Mesothelial cell of epicardium (in vitro differentiated cells): ENCODE measurements at regions not wholly inside any gene's neighbourhood (a gene's known extent, or its start where the extent isn't known, plus 50 kb on each side); places are given as distances from the start of the nearest gene placed in this dataset.

Experiments
- DNase-seq, 2 experiments: peaks; one replicate each; pipeline ENCODE4 v3.0.0; 2021; ENCODE audit warnings: low spot score in 2 of 2; ENCODE audit not compliant: unreplicated experiment in 2 of 2
- H3K27ac Mint-ChIP-seq: 2 replicates; pipeline ENCODE4 v1.8.0; 2021; ENCODE audit warnings: mixed read lengths
- H3K27me3 Mint-ChIP-seq: 2 replicates; pipeline ENCODE4 v1.8.0; 2021; ENCODE audit warnings: low read depth, mixed read lengths
- H3K36me3 Mint-ChIP-seq: 2 replicates; pipeline ENCODE4 v1.8.0; 2021; ENCODE audit warnings: mixed read lengths
- H3K4me1 Mint-ChIP-seq: 2 replicates; pipeline ENCODE4 v1.8.0; 2021; ENCODE audit warnings: mixed read lengths
- H3K4me3 Mint-ChIP-seq: 2 replicates; pipeline ENCODE4 v1.8.0; 2021; ENCODE audit warnings: mild to moderate bottlenecking, moderate library complexity, mixed read lengths
- H3K9me3 Mint-ChIP-seq: 2 replicates; pipeline ENCODE4 v1.8.0; 2021; ENCODE audit warnings: mixed read lengths
- CTCF ChIP-seq: fragments of 200-600 bp; sonication (generic); IDR thresholded peaks from one replicate; pipeline ENCODE4 v1.5.0; 2021; ENCODE audit warnings: antibody characterized with exemption; ENCODE audit not compliant: unreplicated experiment

GRCh38 chr3:10757021-10757820, 58.8 kb upstream of the SLC6A11 start:
- H3K36me3 Mint-ChIP-seq, result no peaks in the 10 kb centered on the region
- H3K4me1 Mint-ChIP-seq, result no peaks in the 10 kb centered on the region
- H3K27me3 Mint-ChIP-seq, result peaks cover 51% of the 10 kb centered on the region
- H3K4me3 Mint-ChIP-seq, result no peak overlapping the region
- no peak for TF ChIP-seq CTCF
- H3K9me3 Mint-ChIP-seq, result no peaks in the 10 kb centered on the region
- DNase-seq, result no peak
- H3K27ac Mint-ChIP-seq, result no peak overlapping the region

GRCh38 chr3:10757821-10758130, 58.3 kb upstream of the SLC6A11 start:
- no peak for TF ChIP-seq CTCF
- Mint-ChIP-seq H3K36me3 (no peaks in the 10 kb centered on the region), H3K9me3 (no peaks in the 10 kb centered on the region), H3K27me3 (peaks cover 49% of the 10 kb centered on the region), H3K27ac (no peak overlapping the region), H3K4me1 (no peaks in the 10 kb centered on the region), H3K4me3 (no peak overlapping the region)
- DNase-seq, result no peak

- Mint-ChIP-seq H3K9me3 (no peaks in the 10 kb centered on the region), H3K4me3 (no peak overlapping the region), H3K27ac (no peak overlapping the region), H3K4me1 (no peaks in the 10 kb centered on the region), H3K27me3 (peaks cover 48% of the 10 kb centered on the region), H3K36me3 (no peaks in the 10 kb centered on the region)
- TF ChIP-seq CTCF, result peak; percentile 67
- DNase-seq, result peak in 1 of 2 experiments; percentile 65
Measured at GRCh38 chr3:10758304-10759037, 57.6 kb upstream of the SLC6A11 start.

- Mint-ChIP-seq H3K9me3 (no peaks in the 10 kb centered on the region), H3K27me3 (peaks cover 39% of the 10 kb centered on the region), H3K4me1 (no peaks in the 10 kb centered on the region), H3K27ac (no peak overlapping the region), H3K4me3 (no peak overlapping the region), H3K36me3 (no peaks in the 10 kb centered on the region)
- no peak for TF ChIP-seq CTCF
- DNase-seq, result no peak
Measured at GRCh38 chr3:10759495-10759894, 56.5 kb upstream of the SLC6A11 start.

- no peak for DNase-seq
- Mint-ChIP-seq H3K36me3 (no peaks in the 10 kb centered on the region), H3K27me3 (peaks cover 38% of the 10 kb centered on the region), H3K4me3 (no peak overlapping the region), H3K4me1 (no peaks in the 10 kb centered on the region), H3K27ac (no peak overlapping the region), H3K9me3 (no peaks in the 10 kb centered on the region)
- no peak for TF ChIP-seq CTCF
Measured at GRCh38 chr3:10760199-10760598, 55.8 kb upstream of the SLC6A11 start.
